NCI-H2107 treated with DMSO at 0.1 percent for 48 hours (cell line): ENCODE measurements at regions not wholly inside any gene's neighbourhood (a gene's known extent, or its start where the extent isn't known, plus 50 kb on each side); places are given as distances from the start of the nearest gene placed in this dataset.
"Not testable (repeated sequence)": the region's sequence is repeated elsewhere in the genome, so short reads cannot be mapped to it uniquely, and the experiment has no call there.

ENCODE experiments used
- DNase-seq: peaks from one replicate; lab custom pipeline; 2025; ENCODE audit not compliant: unreplicated experiment; lab: John Stamatoyannopoulos, UW

DNA sequence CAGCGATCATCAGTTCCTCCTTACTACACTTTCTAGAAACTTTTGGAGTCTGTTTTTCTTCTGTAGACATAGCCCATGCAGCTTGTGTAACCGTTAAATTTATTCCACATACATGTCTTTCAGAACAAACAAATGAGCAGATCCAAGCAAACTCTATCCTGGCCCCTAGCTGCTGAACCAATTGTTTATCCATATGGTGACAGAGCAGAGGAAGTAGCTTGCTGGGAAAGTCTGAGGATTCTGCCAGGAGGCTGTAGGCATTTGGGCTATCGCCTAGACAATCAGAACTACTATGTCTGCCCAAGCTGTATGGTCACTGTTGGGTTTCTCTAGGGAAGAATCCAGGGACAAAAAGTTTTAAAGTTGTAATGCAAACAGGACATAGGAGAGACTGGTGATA, 343.7 kb downstream of the SPRY2 start:
- DNase-seq: no peak

GRCh38 chr13:79995334-79995733, 345.6 kb downstream of the SPRY2 start:
- DNase-seq: no peak

DNA sequence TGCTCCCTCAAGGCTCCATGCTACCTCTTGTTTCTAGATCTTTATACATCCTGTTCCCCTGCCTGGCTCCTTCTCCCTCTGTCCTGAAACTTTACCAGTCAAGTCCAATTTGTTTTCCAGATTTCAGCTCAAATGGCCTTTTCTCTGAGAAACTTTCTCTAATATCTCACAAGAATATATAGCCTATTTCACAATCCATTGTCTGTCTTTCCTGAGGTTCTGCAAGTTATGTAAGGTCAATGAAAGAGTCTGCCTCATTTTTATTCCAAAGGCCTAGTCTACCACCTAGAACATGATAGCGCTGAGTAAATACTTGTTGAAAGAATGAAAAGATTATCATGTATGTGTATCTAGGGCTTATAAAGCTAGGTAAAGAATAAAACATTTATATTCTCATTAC, 348.8 kb downstream of the SPRY2 start:
- DNase-seq: no peak

DNA sequence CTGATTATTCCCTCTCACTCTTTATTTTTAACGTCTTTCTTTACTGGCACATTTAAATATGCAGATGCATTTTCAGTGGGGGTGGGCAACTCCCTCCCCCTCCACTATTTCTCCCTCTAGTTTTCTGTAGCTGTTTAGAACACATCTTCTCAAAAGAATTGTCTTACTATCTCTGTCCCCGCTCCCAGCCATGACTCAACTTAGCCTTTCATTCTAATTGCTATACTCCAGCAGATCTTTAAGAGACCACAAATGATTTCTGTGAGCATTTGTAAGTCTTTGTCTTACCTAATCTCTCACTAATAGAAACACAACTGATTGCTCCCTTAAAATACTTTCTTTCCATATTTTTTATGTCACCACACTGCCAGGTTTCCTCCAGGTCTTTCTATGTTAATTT, 350.9 kb downstream of the SPRY2 start:
- DNase-seq: no peak

GRCh38 chr13:79989217-79989661, 351.7 kb downstream of the SPRY2 start:
- no peak for DNase-seq

- no peak for DNase-seq
These were observed 352.4 kb downstream of the SPRY2 start for GRCh38 chr13:79988573-79988972.

DNA sequence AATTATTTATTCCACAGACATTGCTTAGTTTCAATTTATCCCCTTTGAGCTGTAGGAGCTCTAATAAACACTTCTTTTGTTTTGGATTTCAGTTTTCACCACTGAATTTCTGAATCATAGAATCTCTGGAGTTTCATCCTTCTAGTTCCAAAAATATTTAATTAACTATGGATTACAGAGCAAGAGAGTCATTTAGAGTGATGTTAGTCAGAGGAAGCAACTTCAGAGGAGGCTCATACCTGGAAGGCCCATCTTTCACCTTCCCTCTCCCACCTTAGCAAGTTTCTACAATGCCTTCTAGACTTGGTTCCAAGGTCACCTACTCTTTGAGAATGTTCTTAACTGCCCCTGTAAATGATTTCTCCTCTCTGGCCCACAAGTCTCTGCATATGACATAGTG, 353.2 kb downstream of the SPRY2 start:
- DNase-seq: no peak

GRCh38 chr13:79987323-79987722, 353.6 kb downstream of the SPRY2 start:
- no peak for DNase-seq

GRCh38 chr13:79986890-79987289, 354.0 kb downstream of the SPRY2 start:
- DNase-seq: no peak

DNA sequence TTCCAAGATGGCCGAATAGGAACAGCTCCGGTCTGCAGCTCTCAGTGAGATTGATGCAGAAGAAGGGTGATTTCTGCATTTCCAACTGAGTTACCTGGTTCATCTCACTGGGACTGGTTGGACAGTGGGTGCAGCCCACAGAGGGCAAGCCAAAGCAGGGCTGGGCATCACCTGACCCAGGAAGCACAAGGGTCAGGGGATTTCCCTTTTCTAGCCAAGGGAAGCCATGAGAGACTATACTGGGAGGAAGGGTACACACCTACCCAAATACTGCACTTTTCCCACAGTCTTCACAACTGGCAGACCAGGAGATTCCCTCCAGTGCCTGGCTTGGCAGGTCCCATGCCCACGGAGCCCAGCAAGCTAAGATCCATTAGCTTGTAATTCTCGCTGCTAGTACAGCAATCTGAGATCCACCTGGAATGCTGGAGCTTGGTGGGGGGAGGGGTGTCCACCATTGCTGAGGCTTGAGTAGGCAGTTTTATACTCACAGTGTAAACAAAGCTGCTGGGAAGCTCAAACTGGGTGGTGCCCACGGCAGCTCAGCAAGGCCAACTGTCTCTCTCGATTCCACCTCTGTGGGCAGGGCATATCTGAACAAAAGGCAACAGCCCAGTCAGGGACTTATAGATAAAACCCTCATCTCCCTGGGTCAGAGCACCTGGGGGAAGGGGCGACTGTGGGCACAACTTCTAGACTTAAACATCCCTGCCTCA, 365.8 kb downstream of the SPRY2 start:
- not testable (repeated sequence) for DNase-seq

- DNase-seq: no peak
These were observed 367.4 kb downstream of the SPRY2 start for GRCh38 chr13:79973533-79973963.

DNA sequence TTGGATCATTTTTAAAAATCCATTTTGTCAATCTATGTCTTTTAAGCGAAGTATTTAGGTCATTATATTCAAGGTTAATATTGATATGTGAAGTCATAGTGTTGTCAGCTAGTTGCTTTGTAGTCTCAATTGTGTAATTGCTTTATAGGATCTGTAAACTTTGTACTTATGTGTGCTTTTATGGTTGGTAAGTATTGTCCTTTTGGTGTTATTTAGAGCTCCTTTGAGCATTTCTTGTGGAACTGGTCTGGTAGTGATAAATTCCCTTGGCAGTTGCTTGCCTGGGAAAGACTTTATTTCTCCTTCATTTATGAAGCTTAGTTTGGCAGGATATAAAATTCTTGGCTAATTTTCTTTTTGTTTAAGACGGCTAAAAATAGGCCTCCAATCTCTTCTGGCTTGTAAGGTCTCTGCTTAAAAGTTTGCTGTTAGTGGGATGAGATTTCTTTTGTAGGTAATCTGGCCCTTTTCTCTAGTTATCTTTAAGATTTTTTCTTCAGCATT, 368.8 kb downstream of the SPRY2 start:
- DNase-seq: no peak

DNA sequence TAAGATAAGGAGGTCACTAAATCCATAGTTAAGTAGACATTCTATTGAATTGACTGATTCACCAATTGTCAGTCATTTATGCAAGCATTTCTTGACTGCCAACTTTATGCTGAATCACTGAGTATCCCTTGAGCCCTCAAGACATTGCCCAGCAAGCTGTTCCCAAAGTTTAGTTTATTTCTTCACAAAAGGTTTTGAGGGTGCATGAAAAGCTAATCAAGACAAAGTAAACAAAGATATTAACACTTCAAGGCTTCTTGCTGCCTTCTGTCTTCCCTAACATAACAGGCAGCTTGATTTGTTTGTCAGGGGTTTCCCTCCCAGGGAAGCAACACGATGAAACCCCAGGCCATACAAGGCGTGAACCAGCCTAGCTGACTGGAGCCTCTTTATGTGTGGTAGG, 374.4 kb downstream of the SPRY2 start:
- DNase-seq: no peak

DNA sequence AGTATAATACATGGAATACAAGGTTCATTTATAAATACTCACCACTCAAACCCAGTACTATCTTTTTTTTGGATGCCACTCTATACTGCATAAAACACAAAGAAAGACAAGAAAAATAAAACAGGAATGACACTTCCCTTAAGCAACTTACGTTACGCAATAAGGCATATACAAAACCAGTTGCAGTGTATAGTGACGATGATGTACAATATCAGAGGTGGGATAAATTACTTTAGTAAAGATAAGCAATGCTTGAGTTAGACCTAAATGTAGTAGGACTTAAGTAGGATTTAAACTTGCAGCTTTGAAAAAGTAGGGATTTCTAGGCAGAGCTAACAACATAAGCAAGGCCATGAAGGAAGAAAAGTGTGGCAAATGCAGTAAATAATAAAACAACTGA, 374.9 kb downstream of the SPRY2 start:
- DNase-seq: no peak

DNA sequence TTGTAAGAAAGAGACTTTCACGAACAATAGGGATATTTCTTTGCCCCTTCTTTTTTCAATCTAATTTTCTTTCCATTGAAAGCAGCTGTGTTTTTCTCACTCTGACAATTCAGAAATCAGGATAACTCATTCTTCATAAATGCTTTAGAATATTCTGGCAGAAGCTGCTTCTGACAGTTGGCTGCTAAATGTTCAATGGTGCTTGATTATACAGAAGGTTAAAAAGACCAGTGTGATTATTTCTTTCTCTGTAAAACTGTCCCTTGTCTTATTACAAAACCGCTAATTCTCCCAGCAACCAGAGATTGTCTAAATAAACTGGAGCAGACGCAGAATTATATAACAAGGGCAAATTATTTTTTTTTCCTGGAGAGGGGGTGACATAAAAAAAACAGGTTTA, 394.4 kb downstream of the SPRY2 start:
- no peak for DNase-seq

GRCh38 chr13:79943346-79944023, 397.4 kb downstream of the SPRY2 start:
- no peak for DNase-seq

- DNase-seq: no peak
These were observed 399.2 kb downstream of the SPRY2 start for GRCh38 chr13:79941752-79942151.

- DNase-seq: no peak
These were observed 401.2 kb downstream of the SPRY2 start for GRCh38 chr13:79939689-79940088.

GRCh38 chr13:79937771-79938216, 403.1 kb downstream of the SPRY2 start:
- DNase-seq: no peak

DNA sequence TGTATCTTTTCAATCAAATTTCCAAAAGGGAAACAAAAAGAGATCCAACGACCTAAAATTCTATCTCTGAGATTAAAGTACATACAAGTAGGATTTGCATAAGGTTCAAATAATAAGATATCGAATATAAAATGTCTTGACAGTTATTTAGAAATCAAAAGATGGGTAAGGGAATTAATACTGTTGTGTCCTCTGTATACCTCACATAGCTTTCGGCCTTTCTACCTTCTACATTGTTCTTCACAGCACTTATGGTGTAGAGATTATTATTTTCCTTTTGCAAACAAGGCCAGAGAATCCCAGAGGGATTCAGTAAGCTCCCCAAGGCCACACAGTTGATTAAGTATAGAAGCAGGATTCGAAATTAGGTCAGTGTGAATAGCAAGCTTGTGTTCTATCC, 403.6 kb downstream of the SPRY2 start:
- DNase-seq: no peak

GRCh38 chr13:79936368-79937136, 404.4 kb downstream of the SPRY2 start:
- no peak for DNase-seq

DNA sequence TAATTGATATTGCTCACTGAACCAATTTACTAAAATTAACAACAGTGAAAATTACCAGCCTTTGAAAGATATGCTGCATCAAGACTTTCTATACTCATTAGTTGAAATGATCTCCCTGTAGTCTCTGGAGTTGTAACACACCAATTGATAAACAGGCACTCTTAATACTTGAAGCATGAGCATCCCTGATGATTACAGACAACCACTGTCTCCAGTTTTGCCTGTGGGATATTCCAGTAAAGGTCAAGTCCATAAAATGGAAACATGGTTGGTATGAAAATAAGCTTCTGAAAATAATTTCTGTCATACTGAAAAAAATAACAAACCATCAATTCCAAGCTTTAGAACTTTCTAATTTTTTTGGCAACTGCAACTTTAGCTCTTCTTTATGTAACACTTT, 405.8 kb downstream of the SPRY2 start:
- no peak for DNase-seq
